Ovary (tissue), 3 donors: ENCODE measurements at regions not wholly inside any gene's neighbourhood (a gene's known extent, or its start where the extent isn't known, plus 50 kb on each side); places are given as distances from the start of the nearest gene placed in this dataset.

ENCODE experiments used
- CTCF ChIP-seq, 3 donors: fragments of 450-650 bp in 2 of 3; fragments of 200-600 bp in 1 of 3; IDR thresholded peaks; one replicate each; pipeline versions ENCODE4 v1.5.1 to v1.8.0; 2016 to 2022; ENCODE audit warnings: antibody characterized with exemption in 3 of 3, mild to moderate bottlenecking in 1 of 3
- POLR2A ChIP-seq: fragments of 450-650 bp; IDR thresholded peaks from one replicate; pipeline ENCODE4 v1.6.1; 2017; ENCODE audit warnings: antibody characterized with exemption, mild to moderate bottlenecking, moderate library complexity
- donor health status: DM: no; HTN: no; CAD: no.

- TF ChIP-seq CTCF (IDR thresholded peaks at IDR 0.05) (no peak), POLR2A (no peak)
Observed at GRCh38 chr3:145721273-145721805, 439.6 kb downstream of the PLOD2 start.
